ENCODE measurements at regions not wholly inside any gene's neighbourhood (a gene's known extent, or its start where the extent isn't known, plus 50 kb on each side); places are given as distances from the start of the nearest gene placed in this dataset.
"Not testable (repeated sequence)": the region's sequence is repeated elsewhere in the genome, so short reads cannot be mapped to it uniquely, and the experiment has no call there.

GRCh38 chr12:32010631-32011336, 51.6 kb downstream of the RESF1 start:
- DNase-seq (ENCODE audit: low read depth): peak; percentile 55
- TF ChIP-seq, protein P1, sequence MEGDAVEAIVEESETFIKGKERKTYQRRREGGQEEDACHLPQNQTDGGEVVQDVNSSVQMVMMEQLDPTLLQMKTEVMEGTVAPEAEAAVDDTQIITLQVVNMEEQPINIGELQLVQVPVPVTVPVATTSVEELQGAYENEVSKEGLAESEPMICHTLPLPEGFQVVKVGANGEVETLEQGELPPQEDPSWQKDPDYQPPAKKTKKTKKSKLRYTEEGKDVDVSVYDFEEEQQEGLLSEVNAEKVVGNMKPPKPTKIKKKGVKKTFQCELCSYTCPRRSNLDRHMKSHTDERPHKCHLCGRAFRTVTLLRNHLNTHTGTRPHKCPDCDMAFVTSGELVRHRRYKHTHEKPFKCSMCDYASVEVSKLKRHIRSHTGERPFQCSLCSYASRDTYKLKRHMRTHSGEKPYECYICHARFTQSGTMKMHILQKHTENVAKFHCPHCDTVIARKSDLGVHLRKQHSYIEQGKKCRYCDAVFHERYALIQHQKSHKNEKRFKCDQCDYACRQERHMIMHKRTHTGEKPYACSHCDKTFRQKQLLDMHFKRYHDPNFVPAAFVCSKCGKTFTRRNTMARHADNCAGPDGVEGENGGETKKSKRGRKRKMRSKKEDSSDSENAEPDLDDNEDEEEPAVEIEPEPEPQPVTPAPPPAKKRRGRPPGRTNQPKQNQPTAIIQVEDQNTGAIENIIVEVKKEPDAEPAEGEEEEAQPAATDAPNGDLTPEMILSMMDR (IDR thresholded peaks at IDR 0.05; ENCODE audit: insufficient read depth, low read depth, low read length): no peak
- no peak overlapping the region for H3K4me3 ChIP-seq (ENCODE audit: low read depth, low read length)

- no peak overlapping the region for H3K4me3 ChIP-seq (ENCODE audit: low read depth, low read length)
- TF ChIP-seq, protein P1 (IDR thresholded peaks at IDR 0.05; ENCODE audit: insufficient read depth, low read depth, low read length): no peak
- no peak for DNase-seq (ENCODE audit: low read depth)
Observed at GRCh38 chr12:32012249-32012785, 53.1 kb downstream of the RESF1 start.

- DNase-seq (ENCODE audit: low read depth): no peak
- H3K4me3 ChIP-seq (ENCODE audit: low read depth, low read length): no peak overlapping the region
- TF ChIP-seq, protein P1 (IDR thresholded peaks at IDR 0.05; ENCODE audit: insufficient read depth, low read depth, low read length): no peak
Observed at GRCh38 chr12:32015036-32015435, 55.8 kb downstream of the RESF1 start.

GRCh38 chr12:32016680-32017482, 57.7 kb downstream of the RESF1 start:
- H3K4me3 ChIP-seq (ENCODE audit: low read depth, low read length): no peak overlapping the region
- no peak for DNase-seq (ENCODE audit: low read depth)
- TF ChIP-seq, protein P1 (IDR thresholded peaks at IDR 0.05; ENCODE audit: insufficient read depth, low read depth, low read length): no peak

DNA sequence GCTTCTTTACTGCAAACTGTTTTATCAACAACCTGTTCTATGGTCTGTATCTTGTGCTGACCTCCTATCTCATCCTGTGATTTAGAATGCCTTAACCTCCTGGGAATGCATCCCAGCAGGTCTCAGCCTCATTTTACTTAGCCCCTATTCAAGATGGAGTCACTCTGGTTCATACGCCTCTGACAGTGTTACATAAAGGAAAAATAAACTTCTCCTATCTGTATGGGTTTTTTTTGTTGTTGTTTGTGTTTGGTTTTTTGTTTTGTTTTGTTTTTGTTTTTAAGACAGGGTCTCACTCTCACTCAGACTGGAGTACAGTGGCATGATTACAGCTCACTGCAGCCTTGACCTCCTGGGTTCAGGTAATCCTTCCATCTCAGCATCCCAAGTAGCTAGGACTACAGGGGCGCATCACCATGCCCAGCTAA, 62.1 kb downstream of the RESF1 start:
- no peak overlapping the region for H3K4me3 ChIP-seq (ENCODE audit: low read depth, low read length)
- no peak for DNase-seq (ENCODE audit: low read depth)
- TF ChIP-seq, protein P1 (IDR thresholded peaks at IDR 0.05; ENCODE audit: insufficient read depth, low read depth, low read length): no peak

DNA sequence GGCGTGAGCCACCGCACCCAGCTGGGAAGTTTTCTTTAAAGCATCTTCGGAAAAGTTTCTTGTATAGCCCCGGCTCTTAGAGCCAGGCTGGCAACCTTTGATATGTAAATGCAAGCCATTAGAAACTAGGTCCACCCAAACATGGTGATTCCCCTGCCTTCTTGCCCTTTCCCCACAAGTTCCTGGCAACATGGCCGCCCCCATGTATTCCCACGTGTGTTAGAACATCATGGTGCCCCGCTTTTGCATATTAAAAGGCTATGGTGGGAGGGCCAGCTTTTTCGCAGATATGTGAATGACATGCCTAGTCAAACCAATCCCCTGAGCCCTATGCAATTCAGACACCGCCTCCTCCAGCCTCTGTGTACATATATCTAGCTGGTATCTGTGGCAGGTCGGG, 63.2 kb downstream of the RESF1 start:
- DNase-seq (ENCODE audit: low read depth); H3K4me3 ChIP-seq (ENCODE audit: low read depth, low read length): not testable (repeated sequence)

DNA sequence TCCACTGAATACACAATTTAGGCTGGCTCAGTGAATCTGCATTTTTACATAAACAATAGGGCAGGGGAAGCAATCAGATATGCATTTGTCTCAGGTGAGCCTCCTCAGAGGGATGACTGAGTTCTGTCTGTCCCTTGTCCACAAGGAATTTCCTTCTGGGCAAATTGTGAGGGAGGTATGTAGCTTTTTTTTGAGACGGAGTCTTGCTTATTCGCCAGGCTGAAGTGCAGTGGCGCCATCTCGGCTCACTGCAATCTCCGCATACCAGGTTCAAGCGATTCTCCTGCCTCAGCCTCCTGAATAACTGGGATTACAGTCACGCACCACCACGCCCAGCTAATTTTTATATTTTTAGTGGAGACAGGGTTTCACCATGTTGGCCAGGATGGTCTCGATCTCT, 64.6 kb downstream of the RESF1 start:
- not testable (repeated sequence) for DNase-seq (ENCODE audit: low read depth); H3K4me3 ChIP-seq (ENCODE audit: low read depth, low read length)

All from fibroblast of villous mesenchyme (primary cell).